ENCODE measurements at regions not wholly inside any gene's neighbourhood (a gene's known extent, or its start where the extent isn't known, plus 50 kb on each side); places are given as distances from the start of the nearest gene placed in this dataset.
"Not testable (repeated sequence)": the region's sequence is repeated elsewhere in the genome, so short reads cannot be mapped to it uniquely, and the experiment has no call there.

- no peak for DNase-seq (ENCODE audit: low spot score)
Observed at GRCh38 chr2:7379799-7380198, 462.6 kb downstream of the RNF144A start.

GRCh38 chr2:7384773-7385349, 467.6 kb downstream of the RNF144A start:
- DNase-seq (ENCODE audit: low spot score) = no peak

- DNase-seq (ENCODE audit: low spot score) = not testable (repeated sequence)
Observed at GRCh38 chr2:7390311-7390710, 473.1 kb downstream of the RNF144A start.

GRCh38 chr2:7392076-7392787, 475.0 kb downstream of the RNF144A start:
- DNase-seq (ENCODE audit: low spot score) = no peak

- no peak for DNase-seq (ENCODE audit: low spot score)
Observed at GRCh38 chr2:7394195-7394594, 477.0 kb downstream of the RNF144A start.

GRCh38 chr2:7400628-7401027, 483.4 kb downstream of the RNF144A start:
- no peak for DNase-seq (ENCODE audit: low spot score)

- DNase-seq (ENCODE audit: low spot score) = no peak
Observed at GRCh38 chr2:7403092-7403775, 486.0 kb downstream of the RNF144A start.

- no peak for DNase-seq (ENCODE audit: low spot score)
Observed at GRCh38 chr2:7405861-7406715, 488.9 kb downstream of the RNF144A start.

- no peak for DNase-seq (ENCODE audit: low spot score)
Observed at GRCh38 chr2:7407001-7407400, 489.8 kb downstream of the RNF144A start.

GRCh38 chr2:7407906-7408680, 490.9 kb downstream of the RNF144A start:
- DNase-seq (ENCODE audit: low spot score) = no peak

- DNase-seq (ENCODE audit: low spot score) = no peak
Observed at GRCh38 chr2:7411691-7412090, 494.5 kb downstream of the RNF144A start.

GRCh38 chr2:7417845-7418742, 500.9 kb downstream of the RNF144A start:
- no peak for DNase-seq (ENCODE audit: low spot score)

GRCh38 chr2:7419186-7419585, 502.0 kb downstream of the RNF144A start:
- DNase-seq (ENCODE audit: low spot score) = no peak

GRCh38 chr2:7419814-7420311, 502.7 kb downstream of the RNF144A start:
- DNase-seq (ENCODE audit: low spot score) = no peak

GRCh38 chr2:7420530-7420929, 503.3 kb downstream of the RNF144A start:
- no peak for DNase-seq (ENCODE audit: low spot score)

GRCh38 chr2:7424481-7424880, 507.3 kb downstream of the RNF144A start:
- DNase-seq (ENCODE audit: low spot score) = no peak

- no peak for DNase-seq (ENCODE audit: low spot score)
Observed at GRCh38 chr2:7427293-7428060, 510.3 kb downstream of the RNF144A start.

- no peak for DNase-seq (ENCODE audit: low spot score)
Observed at GRCh38 chr2:7428454-7429204, 511.4 kb downstream of the RNF144A start.

GRCh38 chr2:7429733-7430132, 512.5 kb downstream of the RNF144A start:
- DNase-seq (ENCODE audit: low spot score) = no peak
